ENCODE measurements at regions not wholly inside any gene's neighbourhood (a gene's known extent, or its start where the extent isn't known, plus 50 kb on each side); places are given as distances from the start of the nearest gene placed in this dataset.
"Not testable (repeated sequence)": the region's sequence is repeated elsewhere in the genome, so short reads cannot be mapped to it uniquely, and the experiment has no call there.

DNA sequence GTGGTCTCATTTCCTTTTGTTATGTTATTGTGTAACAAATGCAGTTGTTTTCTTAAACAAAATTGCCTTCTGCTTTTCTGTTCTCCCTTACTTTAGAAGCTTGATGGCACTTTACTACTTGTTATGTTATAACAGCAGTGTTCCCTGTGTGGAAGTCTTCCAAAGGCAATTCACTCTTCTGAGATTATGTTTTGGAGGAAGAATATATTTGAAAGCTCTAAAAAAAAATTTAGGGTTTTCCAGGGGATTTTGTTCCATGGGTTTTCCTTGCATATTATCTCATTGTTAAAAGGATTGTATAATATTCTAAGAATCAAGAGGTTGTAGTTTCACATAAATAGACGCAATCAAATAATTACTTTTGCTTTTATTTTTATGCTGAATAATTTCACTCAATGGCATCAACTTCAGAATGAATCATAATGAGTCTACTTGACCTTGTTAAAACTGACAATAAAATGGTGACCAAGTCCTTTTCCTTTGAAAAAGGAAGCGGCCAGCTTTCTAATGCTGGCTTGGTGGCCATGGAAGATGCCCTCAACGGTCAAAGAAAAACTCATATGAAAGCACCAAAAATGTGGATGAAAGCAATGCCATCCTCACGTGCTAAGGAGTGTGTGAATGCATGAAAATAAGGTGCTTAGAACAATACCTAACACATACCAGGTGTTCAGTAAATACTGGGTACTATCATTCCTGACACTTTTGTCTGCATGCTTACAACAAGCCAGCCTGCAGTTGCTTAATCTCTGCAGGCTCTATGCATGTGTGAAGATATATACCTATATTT, 92.4 kb upstream of the KLF6 start:
- no peak for DNase-seq

DNA sequence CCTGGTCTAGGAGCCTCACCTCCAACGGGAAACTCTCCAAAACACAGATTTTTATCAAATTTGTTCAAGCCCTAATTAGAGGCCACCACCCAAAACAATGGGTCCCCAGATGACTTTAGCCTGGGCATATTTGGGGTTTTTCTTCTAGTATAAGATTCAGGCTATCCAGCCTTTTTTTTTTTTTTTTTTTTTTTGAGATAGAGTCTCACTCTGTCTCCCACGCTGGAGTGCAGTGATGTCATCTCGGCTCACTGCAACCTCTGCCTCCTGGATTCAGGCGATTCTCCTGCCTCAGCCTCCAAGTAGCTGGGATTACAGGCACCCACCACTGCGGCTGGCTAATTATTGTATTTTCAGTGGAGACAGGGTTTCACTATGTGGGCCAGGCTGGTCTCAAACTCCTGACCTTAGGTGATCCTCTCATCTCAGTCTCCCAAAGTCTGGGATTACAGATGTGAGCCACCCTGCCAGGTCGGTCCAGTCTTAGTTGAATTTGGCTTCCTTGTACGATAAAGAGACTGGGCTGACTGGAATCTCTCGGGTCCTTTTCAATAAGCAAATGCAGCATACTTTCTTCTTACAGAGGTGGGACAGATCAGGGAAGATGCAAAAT, 91.4 kb upstream of the KLF6 start:
- no peak for DNase-seq

DNA sequence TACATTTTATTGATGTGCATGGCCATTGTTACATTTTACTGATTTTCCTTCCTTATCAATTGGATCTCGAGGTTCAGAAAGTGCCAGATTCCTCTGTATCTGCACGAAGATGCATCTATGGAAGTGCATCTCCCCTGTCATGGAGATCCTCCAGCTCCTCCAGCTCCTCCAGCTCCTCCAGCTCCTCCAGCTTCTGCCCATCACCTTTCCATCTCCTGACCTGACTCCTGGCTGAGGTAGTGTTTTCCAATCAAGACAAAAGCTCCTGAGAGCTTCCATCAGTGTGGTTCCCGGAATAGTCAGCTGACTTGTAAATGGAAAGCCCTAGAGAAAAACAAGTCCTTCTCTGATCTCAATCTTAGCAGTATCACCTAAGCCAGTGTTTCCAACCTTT, 90.8 kb upstream of the KLF6 start:
- no peak for DNase-seq

DNA sequence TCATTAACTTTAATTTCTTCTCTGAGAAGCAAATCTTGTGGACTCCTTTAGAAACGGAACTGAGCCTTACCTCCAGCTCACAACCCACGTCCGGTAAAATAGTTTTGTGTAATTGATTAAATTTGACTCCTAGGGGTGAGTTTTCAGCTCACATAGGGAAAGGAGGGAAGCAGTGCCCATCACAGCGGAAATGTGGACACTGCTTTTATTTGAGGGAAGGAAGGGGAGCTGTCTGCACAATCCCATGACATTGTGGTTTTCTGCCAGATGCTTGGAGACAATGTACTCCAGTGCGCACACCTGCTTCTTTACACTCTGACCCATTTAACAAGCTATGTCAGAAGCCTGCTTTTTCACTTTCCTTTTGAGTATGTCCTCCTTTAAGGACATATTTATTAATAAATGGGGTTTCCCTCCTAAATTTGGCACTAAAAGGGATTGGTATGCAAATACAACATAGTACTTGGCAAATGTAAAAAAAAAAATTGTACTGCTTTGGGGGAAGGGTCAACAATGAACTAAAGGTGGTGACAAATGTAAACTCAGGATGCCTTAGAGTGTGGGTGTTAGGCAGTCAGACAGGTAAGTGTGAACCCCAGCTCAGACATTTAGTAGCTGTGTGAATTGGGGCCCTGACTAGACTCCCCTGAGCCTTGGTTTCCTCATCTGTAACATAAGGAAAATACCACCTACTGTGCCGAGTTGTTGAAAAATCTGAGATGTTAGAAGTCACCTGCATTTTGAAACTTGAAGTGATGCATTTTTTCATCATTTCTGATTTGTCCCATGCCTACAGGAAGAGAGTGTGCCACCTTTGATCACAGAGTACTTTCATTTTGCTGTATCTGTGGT, 90.2 kb upstream of the KLF6 start:
- no peak for DNase-seq

DNA sequence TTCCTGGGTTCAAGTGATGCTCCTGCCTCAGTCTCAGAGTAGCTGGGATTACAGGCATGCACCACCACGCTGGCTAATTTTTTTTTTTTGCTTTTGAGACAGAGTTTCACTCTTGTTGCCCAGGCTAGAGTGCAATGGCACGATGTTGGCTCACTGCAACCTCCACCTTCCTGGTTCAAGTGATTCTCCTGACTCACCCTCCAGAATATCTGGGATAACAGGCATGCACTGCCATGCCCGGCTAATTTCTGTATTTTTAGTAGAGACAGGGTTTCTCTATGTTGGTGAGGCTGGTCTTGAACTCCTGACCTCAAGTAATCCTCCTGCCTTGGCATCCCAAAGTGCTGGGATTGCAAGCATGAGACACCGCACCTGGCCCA, 89.6 kb upstream of the KLF6 start:
- DNase-seq = not testable (repeated sequence)

DNA sequence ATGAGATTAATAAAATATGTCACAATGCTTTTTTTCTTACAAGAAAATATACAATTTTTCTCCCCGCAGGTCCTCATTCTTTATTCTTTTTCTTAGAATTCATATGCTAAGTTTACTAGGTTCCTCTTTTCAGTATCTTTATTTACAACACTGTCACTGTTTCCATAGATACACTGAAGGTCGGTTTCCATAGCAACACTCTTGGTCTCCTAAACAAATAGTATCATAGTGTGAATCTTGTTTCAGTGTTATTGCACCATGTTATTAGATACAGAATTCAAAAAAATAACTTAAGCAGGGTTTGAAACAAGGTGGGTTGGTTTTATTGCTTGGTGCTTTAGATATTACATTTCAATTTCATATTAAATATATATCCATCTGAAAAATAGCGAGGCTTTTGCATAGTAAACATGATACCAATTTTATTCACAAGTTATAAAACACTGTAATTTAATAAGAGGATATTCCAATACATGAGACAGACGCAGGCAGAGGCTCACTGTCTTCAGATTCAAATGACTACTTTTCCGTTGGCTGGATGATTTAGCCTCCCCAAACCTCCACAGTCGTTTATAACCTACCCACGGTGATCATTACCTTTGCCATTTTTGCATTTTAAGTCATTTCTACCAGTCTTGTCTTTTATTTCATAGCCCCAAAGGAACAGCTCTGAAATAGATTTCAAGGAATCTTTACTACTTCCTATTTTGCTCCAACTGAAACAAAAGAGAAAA, 88.9 kb upstream of the KLF6 start:
- peak; percentile 18 to 33 for DNase-seq

DNA sequence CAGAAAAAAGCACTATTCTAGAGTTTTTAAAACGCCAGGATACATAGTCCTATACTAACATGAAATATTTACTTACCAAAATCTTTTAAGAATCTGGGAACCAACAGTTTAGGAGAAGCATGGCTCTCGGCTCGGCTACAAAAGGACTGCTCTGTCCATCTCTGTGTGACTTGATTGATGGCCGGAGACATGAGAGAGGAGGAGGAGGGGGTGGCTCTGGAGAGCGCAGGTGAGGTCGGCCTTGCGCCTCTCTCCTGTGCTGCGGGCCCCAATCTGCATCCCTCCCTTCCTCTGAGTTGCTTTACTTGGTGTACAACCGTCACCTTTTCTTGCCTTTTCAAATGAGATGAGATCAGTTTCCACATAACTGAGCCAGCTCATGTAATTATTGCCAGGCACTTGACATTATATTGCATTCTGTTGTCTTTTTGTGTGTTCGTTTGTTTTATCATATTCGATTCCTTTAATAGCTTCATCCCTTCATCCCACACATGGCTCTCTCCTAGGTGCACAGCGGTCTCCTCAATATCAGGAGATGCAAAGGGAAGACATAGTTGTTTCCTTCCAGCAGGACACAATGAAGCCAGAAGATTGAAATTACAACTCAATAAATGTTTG, 87.8 kb upstream of the KLF6 start:
- DNase-seq = no peak

DNA sequence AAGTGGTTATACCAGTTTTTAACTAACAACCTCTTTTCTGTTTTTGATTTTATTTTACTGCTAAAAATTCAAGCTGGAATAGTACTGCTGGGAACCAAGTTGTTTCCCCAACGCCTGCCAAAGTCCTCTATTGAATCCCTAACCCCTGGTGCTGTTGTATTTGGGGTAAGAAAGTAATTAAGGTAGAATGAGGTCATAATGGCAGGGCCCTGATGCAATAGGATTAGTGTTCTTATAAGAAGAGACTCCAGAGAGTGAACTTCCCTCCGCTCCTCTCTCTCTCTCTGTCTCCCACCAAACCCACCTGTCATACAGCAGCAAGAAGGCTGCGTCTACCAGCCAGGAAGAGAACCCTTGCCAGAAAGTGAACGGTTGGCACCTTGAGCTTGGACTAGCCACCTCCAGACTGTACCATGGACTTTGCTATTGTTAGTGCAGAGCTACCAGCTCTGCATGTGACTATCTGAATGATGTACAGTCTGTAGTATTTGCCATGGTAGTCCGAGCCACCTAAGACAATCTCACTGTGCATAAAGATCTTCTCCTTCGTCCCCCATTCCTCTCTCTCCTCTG, 86.5 kb upstream of the KLF6 start:
- no peak for DNase-seq

DNA sequence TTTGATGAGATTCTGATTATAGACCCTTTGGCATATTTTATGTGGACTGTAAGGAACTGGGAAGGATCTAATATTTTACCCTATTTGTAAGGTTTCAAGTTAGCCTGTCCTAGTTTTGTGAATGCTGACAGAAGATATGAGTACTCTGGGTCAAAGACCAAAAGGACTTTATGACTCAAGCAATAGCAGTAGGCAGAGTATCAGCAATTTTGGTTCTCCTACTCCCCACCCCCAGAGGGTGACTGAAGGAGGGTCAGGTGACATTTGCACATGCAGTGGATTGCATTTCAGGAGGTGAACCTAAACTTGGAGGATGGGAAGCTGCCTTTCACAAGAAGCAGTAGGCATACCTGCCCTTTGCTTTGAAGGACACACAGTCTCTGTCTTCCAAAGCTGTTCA, 84.0 kb upstream of the KLF6 start:
- no peak for DNase-seq

DNA sequence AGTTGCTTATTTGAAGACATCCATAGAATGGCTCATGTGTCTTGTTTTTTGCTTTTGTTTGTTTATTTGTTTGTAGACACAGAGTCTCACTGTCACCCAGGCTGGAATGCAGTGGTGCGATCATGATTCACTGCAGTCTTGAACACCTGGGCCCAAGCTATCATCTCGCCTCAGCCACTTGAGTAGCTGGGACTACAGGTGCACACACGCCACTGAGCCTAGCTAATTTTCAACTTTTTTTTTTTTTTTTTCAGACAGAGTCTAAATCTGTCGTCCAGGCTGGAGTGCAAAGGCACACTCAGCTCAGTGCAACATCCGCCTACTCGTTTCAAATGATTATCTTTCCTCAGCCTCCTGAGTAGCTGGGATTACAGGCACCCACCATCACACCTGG, 83.3 kb upstream of the KLF6 start:
- no peak for DNase-seq

DNA sequence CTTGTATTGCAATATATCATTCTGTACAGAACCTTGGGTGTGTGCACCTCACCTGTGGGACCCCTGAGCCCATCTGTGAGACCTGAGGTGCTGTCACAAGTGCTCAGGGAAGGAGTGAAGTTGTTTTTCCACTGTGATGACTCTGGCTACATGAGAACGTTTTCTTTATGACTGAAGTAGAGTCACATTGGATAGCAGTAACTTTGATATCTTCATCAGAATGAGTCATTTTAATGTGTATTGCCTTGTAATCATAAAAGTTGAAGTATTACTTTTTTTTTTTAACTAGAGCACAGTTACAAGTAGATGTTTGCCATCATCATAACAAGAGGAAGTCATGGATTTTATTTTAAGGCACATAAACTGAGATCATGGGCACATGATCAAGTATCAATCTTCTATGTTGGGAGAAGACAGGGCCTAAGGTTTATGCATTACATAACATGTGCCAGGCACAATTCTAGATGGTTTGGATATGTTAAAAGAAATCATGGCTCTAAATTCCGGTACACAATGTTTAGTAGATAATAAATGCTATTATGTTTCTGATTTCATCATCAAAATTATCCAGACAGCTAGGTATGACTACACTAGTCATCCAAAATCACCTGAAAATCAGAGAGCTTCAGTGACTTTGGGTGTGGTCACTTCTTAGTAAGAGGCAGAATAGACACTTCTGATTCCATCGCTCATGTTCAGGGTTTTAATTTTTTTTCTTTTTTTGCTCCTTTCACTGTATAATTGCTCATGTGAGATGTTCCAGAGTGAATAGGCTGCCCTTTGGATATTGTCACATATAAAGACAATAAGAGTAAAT, 82.7 kb upstream of the KLF6 start:
- DNase-seq = no peak

DNA sequence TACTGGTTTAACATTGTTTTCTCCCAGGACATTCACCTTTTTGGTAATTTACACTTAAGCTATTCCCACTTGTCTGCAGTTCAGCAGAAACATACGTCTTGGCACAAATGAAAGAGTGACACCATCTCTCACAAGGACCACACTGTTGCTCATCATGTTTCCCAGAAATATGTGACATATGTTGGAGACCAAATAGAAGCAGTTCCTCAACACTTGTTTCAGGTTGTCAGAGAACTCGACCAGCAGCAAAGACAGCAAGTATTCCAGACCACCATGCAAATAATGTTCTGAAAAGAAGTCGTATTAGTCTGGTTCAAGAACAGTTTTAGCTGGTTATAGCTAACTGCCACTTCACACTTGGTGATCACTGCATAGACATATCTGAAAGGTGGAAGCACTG, 81.3 kb upstream of the KLF6 start:
- DNase-seq = no peak

DNA sequence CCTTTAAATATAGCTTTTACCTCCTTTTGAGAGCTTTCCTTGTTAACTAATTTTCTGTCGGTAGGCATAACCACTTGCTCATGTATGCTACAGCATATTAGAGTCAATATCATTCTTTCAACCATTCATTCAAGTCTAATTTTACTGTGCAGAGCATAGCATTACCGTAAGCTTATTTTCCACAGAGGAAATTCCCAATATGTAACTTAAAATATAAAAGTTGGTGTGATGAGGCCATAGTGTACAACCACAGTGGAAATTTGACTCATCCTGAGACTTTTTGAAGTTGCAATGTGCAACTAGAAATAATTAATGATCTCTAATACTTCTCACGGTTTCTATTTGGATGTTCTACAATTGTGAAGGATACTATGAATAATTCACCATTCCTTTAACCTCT, 80.6 kb upstream of the KLF6 start:
- DNase-seq = no peak

DNA sequence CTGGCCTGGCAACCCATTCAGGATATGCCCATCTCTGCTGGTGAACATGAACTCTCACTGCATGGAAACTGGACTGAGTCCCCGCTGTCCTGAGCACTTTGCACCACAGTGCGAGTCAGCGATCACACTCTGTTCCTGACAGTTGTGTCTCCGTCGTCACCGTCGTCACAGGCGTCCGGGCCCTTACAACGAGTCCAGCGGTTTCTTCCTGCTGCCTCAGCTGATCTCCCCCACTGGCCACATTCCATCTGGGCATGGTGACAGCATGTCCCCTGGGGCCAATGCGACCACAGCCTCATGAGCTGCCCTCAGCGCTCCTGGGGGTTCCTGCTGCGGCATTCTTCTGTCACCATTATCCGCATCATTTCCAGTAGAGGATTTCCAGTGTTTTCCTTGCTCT, 76.8 kb upstream of the KLF6 start:
- DNase-seq = no peak

DNA sequence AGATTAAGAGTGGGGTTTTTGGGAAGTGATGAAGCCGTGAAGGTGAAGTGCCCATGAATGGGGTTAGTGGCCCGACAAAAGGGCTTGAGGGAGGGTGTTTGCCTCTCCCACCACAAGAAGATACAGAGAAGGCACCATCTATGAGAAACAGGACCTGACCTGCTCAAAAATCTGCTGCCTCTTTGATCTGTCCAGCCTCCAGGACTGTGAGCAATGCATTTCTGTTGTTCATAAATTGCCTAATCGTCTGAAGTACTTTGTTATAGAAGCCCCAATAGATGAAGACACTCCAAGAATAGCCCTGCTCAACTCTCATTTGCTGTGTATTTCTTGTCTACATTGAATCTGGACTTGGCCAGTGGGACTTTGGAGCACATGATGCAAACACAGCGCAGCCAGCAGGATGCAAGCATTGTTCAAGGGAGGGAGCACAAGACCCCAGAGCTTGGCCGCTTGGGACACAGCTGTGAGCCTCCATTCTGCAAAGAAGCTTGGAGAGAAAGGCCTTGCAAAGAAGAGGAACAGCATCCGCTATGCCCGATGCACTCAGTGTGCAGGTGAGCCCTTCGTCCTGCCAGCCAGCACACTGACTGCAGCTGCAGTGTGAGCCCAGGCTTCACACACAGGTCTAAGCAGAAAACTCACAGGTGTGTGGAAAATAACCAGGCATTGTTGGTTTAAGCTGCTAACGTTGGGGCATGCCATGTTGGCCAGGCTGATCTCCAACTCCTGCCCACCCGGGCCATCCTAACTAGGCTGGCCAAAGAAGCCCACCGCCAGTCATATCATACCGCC, 73.2 kb upstream of the KLF6 start:
- no peak for DNase-seq

DNA sequence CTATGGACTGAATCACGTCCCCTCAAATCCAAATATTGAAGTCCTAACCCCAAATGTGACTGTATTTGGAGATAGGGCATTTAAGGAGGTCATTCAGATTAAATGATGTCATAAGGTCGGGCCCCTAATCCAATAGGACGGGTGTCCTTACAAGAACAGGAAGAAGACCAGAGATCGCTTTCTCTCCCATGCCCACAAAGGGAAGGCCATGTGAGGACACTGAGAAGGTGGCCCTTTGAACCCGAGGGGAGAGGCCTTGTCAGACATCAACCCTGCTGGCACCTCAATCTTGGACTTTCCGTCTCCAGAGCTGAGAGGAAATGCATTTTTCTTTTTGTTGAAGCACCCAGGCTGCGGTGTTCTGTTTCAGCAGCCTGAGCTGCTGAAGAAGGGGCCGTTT, 72.3 kb upstream of the KLF6 start:
- DNase-seq = no peak

DNA sequence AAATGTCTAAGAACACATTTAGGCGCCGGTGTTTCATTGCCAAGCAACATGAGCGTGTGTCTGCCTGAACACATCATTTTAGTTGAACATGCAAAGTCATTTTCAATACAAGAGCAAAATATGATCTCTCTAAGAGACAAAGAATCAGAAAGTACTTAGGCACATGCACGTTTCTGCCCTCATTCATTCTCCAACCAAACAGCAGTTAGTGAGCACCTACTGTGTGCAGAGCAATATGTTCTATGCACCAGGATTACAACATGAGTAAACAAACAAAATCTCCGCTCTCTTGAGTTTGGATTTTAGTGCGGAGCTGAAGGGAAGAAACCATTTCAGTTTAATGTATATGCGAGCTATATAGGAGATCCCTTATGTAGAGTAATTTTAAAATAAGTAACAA, 71.6 kb upstream of the KLF6 start:
- DNase-seq = no peak

DNA sequence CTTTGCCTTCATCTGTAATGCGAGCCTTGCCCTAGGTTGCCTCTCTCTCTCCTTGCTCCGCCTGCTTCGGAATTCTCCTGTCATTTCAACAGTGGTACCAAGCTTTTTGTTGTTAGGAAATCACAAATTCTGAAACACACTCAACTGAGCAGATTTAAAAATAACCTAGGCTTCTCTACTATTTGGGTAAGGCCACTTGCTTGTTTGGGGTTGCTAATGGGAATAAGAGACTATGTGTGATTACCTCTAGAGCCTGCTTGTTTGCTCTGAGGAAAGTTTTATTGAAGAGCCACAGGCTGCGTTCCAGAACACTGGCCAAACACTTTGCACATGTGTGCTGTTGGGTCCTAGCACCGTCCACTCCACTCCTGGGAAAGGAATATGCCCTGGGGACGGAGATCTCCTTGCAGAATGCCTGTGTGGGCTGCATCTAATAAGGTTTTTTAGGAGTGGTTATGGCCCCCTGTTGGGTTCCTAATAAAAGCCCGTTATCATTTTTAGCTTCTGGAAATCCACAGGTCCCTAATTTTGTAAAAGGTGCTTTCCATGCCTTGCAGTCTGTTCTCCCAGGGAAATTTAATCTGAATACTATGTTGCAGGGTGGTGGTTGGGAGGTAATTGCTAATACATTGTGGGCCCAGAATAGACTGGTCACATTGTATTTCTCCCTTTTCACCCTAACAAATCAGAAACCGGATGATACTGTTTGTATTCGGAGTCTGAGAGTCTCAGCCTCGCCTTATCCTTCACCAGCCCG, 68.7 kb upstream of the KLF6 start:
- no peak for DNase-seq

DNA sequence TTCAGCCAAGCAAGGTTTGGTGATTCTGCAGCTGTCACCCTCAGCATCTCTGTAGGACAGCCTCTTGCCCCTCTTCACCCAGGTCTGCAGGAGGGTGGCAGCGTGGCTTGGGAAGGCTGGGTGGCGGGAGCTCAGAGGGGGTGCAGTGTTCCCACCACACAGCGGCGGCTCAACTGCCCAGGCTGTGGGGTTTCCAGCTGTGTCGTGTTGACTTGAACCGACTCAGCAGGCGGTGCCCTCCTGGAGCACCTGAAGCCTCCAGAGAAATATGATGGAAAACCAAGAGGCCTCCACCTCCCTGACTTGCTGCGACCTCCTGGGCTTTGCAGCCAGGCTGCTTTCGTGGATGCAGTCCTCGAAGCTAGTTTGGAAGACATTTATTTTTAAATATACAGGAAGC, 68.0 kb upstream of the KLF6 start:
- no peak for DNase-seq

Measured in AML-193 (cell line).